SIG-M5 treated with dmso at 0.1 percent for 504 hours (cell line): ENCODE measurements at regions not wholly inside any gene's neighbourhood (a gene's known extent, or its start where the extent isn't known, plus 50 kb on each side); places are given as distances from the start of the nearest gene placed in this dataset.

Source experiments
- DNase-seq: peaks from one replicate; lab custom pipeline; 2025; ENCODE audit not compliant: unreplicated experiment; lab: John Stamatoyannopoulos, UW

- DNase-seq = no peak
These were observed 371.6 kb downstream of the BCKDHB start for GRCh38 chr6:80478030-80478429.

GRCh38 chr6:80477591-80477990 is 371.1 kb downstream of the BCKDHB start:
- DNase-seq = no peak

GRCh38 chr6:80472271-80472670 is 365.8 kb downstream of the BCKDHB start:
- no peak for DNase-seq

GRCh38 chr6:80469977-80470376 is 363.5 kb downstream of the BCKDHB start:
- no peak for DNase-seq

- no peak for DNase-seq
These were observed 361.9 kb downstream of the BCKDHB start for GRCh38 chr6:80468398-80468797.

GRCh38 chr6:80467408-80467807 is 360.9 kb downstream of the BCKDHB start:
- DNase-seq = no peak

GRCh38 chr6:80466981-80467380 is 360.5 kb downstream of the BCKDHB start:
- DNase-seq = no peak

- no peak for DNase-seq
These were observed 359.0 kb downstream of the BCKDHB start for GRCh38 chr6:80465513-80465912.

- DNase-seq = no peak
These were observed 358.4 kb downstream of the BCKDHB start for GRCh38 chr6:80464901-80465300.

GRCh38 chr6:80463197-80463596 is 356.7 kb downstream of the BCKDHB start:
- no peak for DNase-seq

GRCh38 chr6:80460257-80460865 is 353.9 kb downstream of the BCKDHB start:
- DNase-seq = no peak

- no peak for DNase-seq
These were observed 351.0 kb downstream of the BCKDHB start for GRCh38 chr6:80457439-80457933.

GRCh38 chr6:80456724-80457438 is 350.4 kb downstream of the BCKDHB start:
- DNase-seq = no peak

GRCh38 chr6:80454661-80455365 is 348.3 kb downstream of the BCKDHB start:
- DNase-seq = no peak

- no peak for DNase-seq
These were observed 347.7 kb downstream of the BCKDHB start for GRCh38 chr6:80454197-80454596.

GRCh38 chr6:80449726-80450125 is 343.3 kb downstream of the BCKDHB start:
- DNase-seq = no peak

GRCh38 chr6:80446454-80447045 is 340.1 kb downstream of the BCKDHB start:
- no peak for DNase-seq

- DNase-seq = no peak
These were observed 339.3 kb downstream of the BCKDHB start for GRCh38 chr6:80445751-80446150.

GRCh38 chr6:80442366-80442765 is 335.9 kb downstream of the BCKDHB start:
- no peak for DNase-seq

- no peak for DNase-seq
These were observed 334.7 kb downstream of the BCKDHB start for GRCh38 chr6:80441131-80441530.

GRCh38 chr6:80440496-80441115 is 334.1 kb downstream of the BCKDHB start:
- DNase-seq = no peak
